GM10266 (cell line): ENCODE measurements at regions not wholly inside any gene's neighbourhood (a gene's known extent, or its start where the extent isn't known, plus 50 kb on each side); places are given as distances from the start of the nearest gene placed in this dataset.

Experiments used
- DNase-seq: peaks from one replicate; pipeline ENCODE4 v3.0.0; 2012; ENCODE audit errors: extremely low spot score
- CTCF ChIP-seq: IDR thresholded peaks from 2 replicates; pipeline ENCODE4 v1.5.1; 2012; ENCODE audit warnings: mild to moderate bottlenecking, low read depth; ENCODE audit not compliant: control insufficient read depth, insufficient read depth; ENCODE audit errors: missing control alignments

- no peak for DNase-seq
These were observed 1063.4 kb upstream of the GHITM start for GRCh38 chr10:83075815-83076355.

GRCh38 chr10:83076443-83076842, 1062.9 kb upstream of the GHITM start:
- TF ChIP-seq CTCF, result no peak
- no peak for DNase-seq

More at GRCh38 chr10:83075815-83076355, 1063.4 kb upstream of the GHITM start:
- TF ChIP-seq CTCF, result no peak

- no peak for DNase-seq
- no peak for TF ChIP-seq CTCF
These were observed 1061.1 kb upstream of the GHITM start for GRCh38 chr10:83078160-83078559.

GRCh38 chr10:83078645-83079044, 1060.7 kb upstream of the GHITM start:
- DNase-seq, result no peak
- TF ChIP-seq CTCF, result no peak

GRCh38 chr10:83083831-83084230, 1055.5 kb upstream of the GHITM start:
- no peak for DNase-seq
- TF ChIP-seq CTCF, result no peak

GRCh38 chr10:83089335-83089734, 1050.0 kb upstream of the GHITM start:
- no peak for DNase-seq
- TF ChIP-seq CTCF, result no peak

- no peak for TF ChIP-seq CTCF
- no peak for DNase-seq
These were observed 1034.7 kb upstream of the GHITM start for GRCh38 chr10:83104616-83105015.
